GM21576 (cell line): ENCODE measurements at regions not wholly inside any gene's neighbourhood (a gene's known extent, or its start where the extent isn't known, plus 50 kb on each side); places are given as distances from the start of the nearest gene placed in this dataset.
"Not testable (repeated sequence)": the region's sequence is repeated elsewhere in the genome, so short reads cannot be mapped to it uniquely, and the experiment has no call there.

ENCODE experiments used
- ATAC-seq: cut with Tn5 transposase; IDR thresholded peaks from one replicate; pipeline ENCODE4 v1.9.1; 2021; ENCODE audit warnings: mild to moderate bottlenecking, moderate library complexity; ENCODE audit not compliant: unreplicated experiment

- ATAC-seq = not testable (repeated sequence)
Observed at GRCh38 chr16:29237495-29237894, 169.0 kb downstream of the NPIPB11 start.

- not testable (repeated sequence) for ATAC-seq
Observed at GRCh38 chr16:29237023-29237422, 169.5 kb downstream of the NPIPB11 start.

DNA sequence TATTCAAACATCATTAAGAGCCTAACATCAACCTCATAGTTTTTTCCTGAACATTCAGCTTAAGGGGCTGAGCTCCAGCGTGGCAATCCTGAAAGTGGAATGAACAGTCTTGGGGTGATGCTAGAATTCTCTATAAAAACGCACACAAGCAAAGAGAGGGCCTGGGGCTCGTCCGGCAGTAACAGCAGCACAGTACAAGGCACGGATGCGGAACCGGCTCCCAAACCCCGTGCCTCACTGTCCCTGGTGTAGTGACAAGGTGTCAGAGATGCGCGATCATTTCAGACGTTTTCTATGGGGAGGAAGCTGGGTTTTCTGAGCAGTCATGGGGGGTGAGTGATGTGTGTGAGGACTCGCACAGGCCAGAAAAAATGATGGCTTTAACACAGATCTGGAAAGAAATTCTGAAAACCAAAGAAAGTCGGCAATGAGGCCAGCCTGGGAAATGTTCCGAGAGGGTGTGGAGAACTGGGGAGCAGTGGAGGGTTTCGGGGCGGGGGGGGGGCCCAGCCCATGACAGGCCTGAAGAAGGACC, 170.6 kb downstream of the NPIPB11 start:
- ATAC-seq = not testable (repeated sequence)

- not testable (repeated sequence) for ATAC-seq
Observed at GRCh38 chr16:29234536-29235275, 171.8 kb downstream of the NPIPB11 start.

- ATAC-seq = not testable (repeated sequence)
Observed at GRCh38 chr16:29233705-29234404, 172.7 kb downstream of the NPIPB11 start.

- ATAC-seq = no peak
Observed at GRCh38 chr16:29232811-29233704, 173.5 kb downstream of the NPIPB11 start.

- ATAC-seq = not testable (repeated sequence)
Observed at GRCh38 chr16:29232160-29232705, 174.3 kb downstream of the NPIPB11 start.

DNA sequence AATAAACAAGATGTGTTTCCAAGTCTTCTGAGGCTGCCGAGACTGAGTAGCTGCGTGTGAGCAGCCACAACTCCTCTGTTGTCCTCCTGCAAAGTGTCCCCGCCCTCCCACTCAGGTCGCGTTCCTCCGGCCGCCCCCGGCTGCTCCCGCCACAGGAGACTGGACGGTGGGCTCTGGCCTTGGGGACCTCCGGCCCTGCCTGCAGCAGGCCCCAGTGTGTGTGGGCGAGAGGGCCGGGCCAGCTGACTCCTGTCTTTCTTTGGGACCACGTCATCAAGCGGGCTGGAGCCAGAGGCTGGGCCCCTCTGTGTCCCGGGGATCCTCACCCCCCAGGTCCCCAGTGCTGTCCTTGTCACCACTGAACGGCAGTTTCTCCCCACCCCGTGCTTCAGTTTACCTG, 175.3 kb downstream of the NPIPB11 start:
- ATAC-seq = no peak

DNA sequence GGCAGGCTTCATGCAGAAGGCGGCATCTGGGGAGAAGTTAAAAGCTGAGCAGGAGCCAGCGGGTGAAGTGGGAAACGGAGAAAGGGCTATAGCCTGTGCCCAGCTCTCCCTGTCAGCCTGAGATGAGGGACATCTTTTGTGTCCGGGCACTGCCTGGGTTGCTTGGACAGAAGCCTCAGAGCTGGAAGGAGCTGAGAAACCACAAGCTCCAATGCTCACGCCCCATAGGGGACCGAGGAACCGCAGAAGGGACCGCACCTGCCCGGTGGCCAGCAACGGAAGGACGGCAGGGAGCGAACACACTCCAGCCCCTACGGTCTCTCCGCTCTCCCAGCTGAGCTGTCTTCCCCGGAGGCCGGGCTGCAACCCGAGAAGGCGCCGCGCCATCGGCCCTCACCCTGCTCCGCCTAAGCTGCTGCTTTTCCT, 175.8 kb downstream of the NPIPB11 start:
- ATAC-seq = no peak

DNA sequence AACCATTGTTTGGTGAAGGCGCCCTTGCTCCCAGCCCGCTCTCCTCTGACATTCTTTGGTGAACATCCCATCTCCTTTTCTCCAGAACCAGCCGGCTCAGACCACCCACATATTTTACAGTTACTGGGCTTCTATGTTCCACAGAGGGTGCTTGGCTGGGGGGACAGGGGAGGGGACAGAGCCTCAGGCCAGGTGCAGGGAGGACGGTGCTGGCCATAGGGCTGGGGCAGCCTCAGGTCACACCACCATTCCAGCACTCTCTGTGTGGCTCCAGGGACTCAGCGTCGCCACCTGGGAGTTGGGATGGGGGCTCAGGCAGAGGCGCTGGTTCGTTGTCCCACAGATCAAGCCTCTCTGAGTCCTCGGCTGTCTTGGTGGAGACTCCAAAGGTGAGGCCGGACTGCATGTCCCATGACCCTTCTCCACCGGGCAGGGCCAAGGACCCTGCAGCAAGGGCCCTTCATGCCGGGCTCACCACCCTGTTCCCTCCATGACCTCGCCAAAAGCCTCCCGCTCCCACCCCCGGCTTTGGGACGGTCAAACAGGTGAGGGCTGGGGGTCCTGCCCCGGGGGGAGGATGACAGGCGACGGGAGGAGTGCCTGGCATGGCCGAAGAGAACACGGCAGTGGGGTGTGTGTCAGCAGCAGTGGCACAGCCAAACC, 176.4 kb downstream of the NPIPB11 start:
- ATAC-seq = not testable (repeated sequence)

DNA sequence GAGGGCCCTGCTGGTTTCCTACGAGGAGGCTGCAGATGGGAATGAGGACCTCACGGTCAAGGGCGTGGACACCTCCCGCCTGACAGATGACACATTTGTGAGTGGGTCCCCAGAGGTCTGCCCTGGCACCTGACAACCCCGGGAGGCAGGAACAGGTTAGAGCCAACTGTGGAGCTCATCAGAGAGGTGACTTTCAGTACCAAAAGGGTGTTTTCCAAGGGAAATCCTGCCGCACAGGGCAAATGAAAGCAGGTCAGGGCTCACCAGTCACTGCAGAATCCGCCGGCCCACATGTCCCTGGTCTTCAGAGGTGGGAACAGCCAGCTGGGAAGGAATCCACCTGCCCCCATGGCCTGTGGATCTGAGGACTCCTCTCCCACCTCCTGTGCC, 176.9 kb downstream of the NPIPB11 start:
- not testable (repeated sequence) for ATAC-seq

- ATAC-seq = not testable (repeated sequence)
Observed at GRCh38 chr16:29228664-29229611, 177.6 kb downstream of the NPIPB11 start.

GRCh38 chr16:29227751-29228663, 178.5 kb downstream of the NPIPB11 start:
- not testable (repeated sequence) for ATAC-seq

- ATAC-seq = no peak
Observed at GRCh38 chr16:29226782-29227181, 179.7 kb downstream of the NPIPB11 start.

GRCh38 chr16:29224675-29225074, 181.8 kb downstream of the NPIPB11 start:
- ATAC-seq = not testable (repeated sequence)

DNA sequence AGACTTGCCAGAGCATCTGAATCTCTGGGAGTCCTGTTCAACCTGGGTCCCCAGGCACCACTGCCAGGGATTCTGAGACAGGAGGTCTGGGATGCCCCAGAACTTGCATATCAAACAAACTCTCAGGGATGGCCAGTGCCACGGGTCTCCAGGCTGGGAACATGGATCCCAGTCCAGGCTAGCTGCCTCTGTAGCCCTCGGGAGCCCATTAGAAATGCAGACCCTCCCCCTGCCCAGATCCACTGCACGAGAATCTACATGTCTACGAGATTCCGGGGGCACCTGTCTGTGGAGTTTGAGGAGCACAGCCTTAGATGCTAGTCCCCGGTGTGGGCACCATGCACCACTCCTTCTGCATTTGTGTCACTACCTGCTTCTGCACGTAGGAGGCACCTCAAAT, 183.9 kb downstream of the NPIPB11 start:
- not testable (repeated sequence) for ATAC-seq

- ATAC-seq = not testable (repeated sequence)
Observed at GRCh38 chr16:29222008-29222407, 184.5 kb downstream of the NPIPB11 start.
